OCI-LY7 (cell line): ENCODE measurements at regions not wholly inside any gene's neighbourhood (a gene's known extent, or its start where the extent isn't known, plus 50 kb on each side); places are given as distances from the start of the nearest gene placed in this dataset.

Experiments
- CTCF ChIP-seq: fragments of 200-600 bp; sonication (generic); conservative IDR thresholded peaks from 2 replicates; pipeline ENCODE4 v1.5.1; 2014; ENCODE audit warnings: mild to moderate bottlenecking, antibody characterized with exemption, low read length, moderate library complexity, mixed read lengths
- EZH2phosphoT487 ChIP-seq: fragments of 200-600 bp; sonication (generic); IDR thresholded peaks from 2 replicates; pipeline ENCODE4 v1.6.1; 2018; ENCODE audit warnings: low read depth, borderline replicate concordance, mild to moderate bottlenecking, mixed run types, antibody characterized with exemption, low read length, moderate library complexity, mixed read lengths

- TF ChIP-seq CTCF = no peak
- TF ChIP-seq EZH2phosphoT487 = no peak
Measured at GRCh38 chr10:7090529-7090928, 320.3 kb downstream of the SFMBT2 start.
